HG02870 (cell line): ENCODE measurements at regions not wholly inside any gene's neighbourhood (a gene's known extent, or its start where the extent isn't known, plus 50 kb on each side); places are given as distances from the start of the nearest gene placed in this dataset.

ENCODE experiments used
- ATAC-seq: cut with Tn5 transposase; IDR thresholded peaks from one replicate; pipeline ENCODE4 v1.9.1; 2021; ENCODE audit warnings: mild to moderate bottlenecking, moderate library complexity; ENCODE audit not compliant: unreplicated experiment

DNA sequence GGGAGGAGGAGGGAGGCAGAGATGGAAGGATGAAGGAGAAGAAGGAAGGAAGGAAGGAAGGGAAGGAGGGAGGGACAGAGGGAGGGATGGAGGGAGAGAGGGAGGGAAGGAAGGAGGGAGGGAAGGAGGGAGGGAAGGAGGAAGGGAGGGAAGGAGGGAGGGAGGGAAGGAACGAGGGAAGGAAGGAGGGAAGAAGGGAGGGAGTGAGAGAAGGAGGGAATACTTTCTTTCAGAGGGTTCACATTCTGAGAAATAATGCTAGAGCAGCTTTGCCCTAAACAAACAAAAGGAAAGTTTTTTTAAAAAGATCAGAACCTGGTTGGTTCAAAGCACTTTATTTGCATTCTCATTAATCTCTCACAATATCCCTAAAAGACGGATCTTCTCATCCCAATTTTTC, 96.1 kb upstream of the NXT1 start:
- no peak for ATAC-seq

DNA sequence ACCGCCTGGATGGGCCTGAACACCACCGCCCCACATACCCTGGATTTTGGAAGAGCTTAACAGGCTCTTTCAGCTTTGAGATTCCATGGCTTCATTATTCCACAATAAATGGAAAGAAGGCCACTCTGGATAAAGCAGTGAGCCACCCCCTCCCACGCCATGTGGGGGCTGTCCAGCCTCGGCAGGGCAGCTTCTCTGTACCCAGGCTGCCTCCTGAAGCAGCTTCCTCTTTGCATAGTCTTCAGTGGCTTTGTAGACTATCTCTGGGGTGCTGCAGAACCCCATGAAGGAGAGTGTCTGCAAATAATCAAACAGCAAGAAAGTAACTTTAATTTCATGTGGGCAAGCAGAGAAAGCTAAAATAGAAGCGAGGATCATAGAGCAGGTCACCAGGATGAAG, 96.6 kb upstream of the NXT1 start:
- no peak for ATAC-seq

DNA sequence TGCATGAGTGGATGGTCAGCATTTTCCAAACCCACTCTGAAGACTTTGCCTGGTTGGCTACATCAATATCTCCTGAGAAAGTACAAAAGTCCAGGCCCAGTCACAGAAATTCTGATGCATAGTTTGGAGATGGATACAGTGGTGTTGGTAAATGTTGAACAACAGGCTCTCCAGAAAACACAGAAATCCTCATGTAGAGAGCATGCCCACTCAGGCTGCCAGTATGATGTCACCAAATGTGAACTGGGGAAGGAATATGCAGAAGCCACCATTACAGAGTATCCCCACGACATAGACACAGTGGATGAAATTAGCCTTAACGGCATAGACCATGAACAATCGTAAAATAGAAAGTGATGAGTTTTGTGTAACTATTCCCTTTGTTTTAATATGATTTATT, 97.1 kb upstream of the NXT1 start:
- no peak for ATAC-seq

DNA sequence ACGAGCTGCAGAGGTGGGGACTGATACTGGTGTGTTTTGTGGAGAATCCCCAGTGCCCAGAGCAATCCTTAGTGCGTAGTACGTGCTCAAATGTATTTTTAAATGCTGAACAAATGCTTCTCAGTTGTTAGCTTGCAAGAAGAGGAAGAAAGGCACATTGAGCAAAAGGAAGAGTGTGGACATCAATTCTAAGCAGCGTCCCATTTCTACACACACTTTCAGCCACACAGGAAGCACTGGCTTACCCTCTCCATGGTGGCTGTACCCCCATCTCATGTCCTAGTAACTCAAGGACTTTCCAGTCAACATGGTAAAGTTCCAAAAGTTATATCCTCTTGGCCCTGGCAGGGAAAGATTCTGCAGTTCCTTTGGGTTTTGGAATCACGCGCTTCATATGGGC, 98.8 kb upstream of the NXT1 start:
- ATAC-seq: no peak

DNA sequence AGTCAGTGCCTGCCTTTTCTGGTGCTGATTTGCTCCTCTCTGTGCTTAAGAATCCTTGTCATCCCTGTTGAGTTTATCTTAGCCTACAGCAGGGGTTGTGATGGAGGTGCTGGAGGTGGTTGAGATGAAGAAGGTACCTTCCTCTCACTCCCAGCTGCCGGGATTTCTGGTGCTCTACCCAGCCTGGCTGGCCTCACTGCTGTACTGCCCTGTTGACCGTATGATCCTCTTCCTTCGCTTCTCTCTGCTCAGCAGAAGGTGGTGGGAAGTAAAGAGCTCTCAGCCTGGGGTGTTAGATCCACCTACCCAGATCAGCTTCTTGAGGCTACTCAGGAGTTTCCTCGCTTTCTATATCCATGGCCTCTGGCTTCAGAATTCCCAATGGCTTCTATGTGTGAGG, 101.0 kb upstream of the NXT1 start:
- ATAC-seq: no peak

DNA sequence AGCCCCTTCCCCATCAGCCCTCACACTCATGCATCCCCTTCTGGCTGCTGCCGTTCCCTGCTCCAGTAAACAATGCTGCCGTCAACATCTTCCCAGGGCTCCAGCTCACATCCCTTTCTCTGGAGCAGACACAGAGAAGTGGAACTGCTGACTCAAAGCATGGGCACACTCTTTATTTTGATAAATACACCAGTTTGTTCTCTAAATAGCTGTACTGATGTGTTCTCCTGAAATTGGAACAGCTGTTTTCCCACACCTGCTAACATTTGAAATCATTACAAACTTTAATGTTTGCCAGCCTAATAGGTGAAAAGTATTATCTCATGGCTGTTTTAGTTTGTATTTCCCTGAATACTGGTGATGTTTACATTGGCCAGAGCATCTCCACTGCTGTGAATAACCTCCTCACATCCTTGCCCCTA, 102.1 kb upstream of the NXT1 start:
- ATAC-seq: no peak

DNA sequence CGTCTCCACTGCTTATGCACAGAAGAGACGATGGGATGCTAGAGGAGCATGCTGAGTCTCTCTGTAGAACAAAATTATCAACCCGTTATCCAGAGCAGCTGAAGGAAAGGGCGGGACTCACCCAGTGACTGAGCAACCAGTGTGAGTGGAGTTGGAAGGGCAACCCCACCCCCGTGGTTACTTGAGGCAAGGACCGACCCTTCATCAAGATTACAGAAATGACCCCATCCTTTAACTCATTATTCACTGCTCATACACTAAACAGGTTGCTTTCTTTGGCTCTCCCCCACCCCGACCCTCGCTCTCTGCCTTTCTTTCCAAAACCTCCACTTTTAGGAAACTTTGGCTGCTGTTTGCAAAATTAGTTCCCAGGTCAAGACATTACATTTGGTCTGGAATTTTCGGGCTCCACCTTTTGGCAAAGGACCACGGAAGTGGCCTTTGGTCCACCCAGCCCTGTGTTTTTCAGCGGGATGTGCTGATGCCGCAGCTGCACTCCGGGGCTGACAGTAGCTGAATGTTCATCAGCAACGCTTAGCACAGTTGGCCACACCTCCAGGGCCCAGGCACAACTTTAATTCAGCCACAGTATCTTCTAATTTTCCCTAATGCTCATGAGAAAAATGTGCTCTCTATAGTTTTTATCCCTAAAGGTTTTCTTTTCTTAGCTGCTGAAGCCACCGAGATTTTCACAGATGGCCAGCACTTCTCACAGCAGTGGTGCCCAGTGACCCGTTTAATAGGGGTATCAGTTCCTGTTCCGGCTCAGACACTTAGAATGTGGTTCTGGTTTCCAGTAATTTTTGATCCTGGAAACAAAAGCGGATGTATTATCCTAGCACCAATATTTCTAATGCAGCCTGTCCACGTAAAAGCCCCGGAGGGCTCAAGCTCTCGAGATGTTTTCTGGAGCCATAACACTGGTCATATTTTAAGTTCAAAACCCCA, 103.6 kb upstream of the NXT1 start:
- ATAC-seq: peak; percentile 65

DNA sequence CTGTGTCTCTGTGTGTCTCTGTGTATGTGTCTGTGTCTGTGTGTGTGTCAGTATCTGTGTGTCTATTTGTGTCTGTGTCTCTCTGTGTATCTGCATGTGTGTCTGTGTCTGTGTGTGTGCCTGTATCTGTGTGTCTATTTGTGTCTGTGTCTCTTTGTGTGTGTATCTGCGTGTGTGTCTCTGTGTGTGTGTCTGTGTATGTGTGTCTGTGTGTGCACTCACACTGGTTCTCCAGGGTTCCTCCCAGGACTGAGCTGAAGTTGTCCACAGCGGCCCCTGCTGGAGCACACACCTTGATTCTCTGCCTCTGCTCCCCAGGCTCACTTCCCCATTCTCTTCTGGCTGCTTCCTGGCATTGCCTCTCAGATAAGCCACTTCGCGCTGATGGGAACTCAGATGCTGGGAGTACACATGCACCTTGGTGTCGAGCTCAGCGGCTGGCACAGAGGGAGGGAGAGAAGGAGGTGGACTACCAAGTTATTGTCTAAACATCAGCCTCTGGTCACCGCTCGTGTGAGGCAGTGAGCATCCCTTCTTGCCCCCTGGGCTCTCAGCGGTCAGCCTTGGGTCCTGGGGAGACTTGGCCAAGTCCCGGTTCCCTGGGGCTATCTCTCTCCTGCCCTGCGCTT, 104.9 kb upstream of the NXT1 start:
- peak; percentile 92 for ATAC-seq

DNA sequence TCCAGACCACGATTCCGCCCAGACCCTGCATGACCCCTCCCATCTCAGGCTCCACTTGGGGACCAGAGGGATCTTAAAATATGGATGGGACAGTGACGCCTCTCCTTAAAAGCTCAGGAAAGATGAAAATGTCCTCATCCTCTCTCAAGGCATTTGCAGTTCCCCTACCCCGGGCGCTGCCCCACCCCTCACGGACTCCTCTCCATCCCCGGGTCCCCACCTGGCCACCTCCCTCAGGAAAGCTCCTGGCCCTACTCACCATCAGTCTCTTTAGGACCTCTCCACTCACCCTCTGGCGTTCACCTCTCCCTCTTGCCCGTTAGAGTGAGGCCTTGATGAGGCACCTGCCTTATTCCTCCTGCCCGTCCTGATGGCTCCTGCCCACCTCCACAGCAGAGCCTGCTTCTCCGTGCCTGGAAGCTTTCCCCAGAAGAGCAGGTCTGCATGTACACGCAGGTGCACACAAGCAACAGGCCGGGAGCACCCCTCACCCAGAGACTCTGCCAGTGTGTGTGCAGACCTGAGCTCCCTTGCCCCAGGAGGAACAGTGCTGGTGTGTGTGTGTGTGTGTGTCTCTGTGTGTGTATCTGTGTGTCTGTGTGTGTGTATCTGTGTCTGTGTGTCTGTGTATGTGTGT, 105.6 kb upstream of the NXT1 start:
- no peak for ATAC-seq

DNA sequence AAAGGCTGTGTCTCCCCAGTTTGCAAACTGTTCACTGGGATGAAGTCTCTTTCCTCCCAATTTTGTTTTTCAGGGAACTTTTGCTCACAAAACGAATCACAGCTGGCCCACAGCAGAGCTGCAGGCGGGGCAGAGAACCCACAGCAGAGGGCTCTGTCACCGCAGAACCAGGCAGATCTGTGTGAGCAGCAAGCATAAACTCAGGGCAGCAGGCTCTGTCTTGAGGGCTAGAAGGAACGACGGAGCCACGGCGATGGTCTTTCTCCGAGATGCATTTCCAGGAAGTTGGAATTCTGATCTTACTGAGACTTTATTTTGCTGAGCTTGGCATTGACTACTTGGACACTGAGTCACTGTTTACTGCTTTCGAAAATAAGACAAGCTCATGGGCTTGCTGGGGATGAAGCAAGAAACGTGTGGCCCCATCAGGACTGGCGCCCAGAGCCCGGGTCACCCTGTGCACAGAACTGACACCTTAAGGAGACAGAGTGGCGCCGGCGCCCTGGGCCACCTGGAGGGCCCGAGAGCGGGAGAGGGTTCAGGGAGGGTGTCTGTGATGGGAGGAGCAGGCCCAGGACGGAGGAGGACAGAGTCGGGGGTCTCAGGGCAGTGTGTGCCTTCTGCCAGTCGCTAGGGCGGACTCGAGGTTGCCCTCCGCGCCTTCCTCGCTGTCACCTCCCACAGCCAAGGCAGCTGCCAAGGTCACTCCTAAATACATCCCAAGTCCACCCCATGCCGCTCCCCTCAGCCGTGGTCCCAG, 106.3 kb upstream of the NXT1 start:
- no peak for ATAC-seq

DNA sequence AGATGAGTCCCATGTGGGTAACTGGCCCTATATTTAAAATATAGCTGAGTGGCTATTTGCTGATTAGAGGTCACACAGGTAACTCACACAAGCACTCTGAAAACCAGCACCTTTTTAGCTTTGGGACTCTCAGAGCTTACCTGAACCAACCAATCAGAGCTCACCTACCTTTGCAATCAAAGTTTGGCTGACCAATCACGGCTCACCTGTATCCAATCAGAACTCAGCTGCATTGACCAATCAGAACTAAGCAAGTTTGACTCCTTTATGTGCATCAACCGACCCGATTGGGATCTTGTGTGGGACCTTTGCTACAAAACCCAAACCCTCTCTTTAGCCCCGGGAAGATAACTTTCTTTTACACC, 106.8 kb upstream of the NXT1 start:
- no peak for ATAC-seq

DNA sequence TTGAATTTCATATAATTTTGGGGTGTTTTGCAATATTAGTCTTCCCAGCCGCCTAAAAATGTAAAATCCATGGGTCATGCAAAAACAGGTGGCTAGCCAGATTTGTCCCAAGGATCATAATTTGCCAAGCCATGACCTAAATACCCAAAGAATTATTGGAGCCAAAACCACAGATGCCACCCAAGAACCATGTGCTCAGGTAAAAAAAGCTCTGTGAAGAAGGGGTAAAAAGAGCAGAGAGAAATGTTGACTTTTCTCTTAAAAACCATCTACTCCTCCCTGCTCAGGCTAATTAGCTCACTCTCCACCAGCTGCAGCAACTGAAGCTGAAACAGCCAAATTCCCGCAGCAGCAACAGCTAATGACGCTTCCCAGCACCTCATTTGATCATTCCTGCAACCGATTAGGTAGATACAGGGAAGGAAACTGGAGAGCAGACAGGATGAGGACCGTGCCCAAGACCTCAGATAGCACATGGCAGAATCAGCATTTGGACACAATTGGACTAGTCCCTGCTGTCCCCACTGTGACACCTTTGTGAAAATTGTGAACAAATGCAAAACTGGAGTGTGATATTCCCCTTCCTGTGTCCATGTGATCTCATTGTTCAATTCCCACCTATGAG, 107.9 kb upstream of the NXT1 start:
- no peak for ATAC-seq

DNA sequence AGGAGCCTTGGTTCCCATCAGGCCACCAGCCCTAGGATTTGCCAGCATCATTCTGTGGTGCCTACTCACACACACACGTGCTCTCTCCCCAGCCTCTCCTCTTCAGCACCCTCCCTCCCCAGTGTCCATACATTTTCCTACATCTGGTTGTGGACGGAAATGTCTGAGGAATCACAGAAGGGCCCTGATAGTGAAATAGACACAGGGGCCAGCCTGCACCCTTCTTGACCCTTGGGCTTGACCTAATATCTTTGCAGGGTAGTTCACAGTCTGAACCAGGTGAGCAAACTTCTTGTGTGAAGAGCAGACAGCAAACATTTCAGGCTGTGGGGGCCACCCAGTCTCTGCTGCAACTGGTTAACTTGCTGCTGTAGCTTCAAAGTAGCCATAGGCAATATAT, 108.5 kb upstream of the NXT1 start:
- ATAC-seq: no peak

DNA sequence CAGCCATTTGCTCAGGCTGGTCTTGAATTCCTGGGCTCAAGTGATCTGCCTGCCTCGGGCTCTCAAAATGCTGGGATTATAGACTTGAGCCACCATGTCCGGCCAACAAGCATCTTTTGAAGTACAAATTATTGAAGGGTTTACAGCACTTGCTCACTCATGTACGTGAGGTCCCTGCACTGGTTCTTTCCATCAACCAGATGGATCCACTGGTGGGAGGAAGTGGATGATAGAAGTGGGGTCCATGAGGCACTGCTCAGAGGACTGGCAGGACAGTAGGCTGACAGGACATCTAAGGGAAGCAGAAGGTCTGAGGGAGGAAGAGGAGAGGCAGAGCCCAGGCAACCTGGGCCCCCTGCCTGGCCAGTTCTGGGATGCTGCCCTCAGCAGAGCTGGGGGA, 109.2 kb upstream of the NXT1 start:
- no peak for ATAC-seq

DNA sequence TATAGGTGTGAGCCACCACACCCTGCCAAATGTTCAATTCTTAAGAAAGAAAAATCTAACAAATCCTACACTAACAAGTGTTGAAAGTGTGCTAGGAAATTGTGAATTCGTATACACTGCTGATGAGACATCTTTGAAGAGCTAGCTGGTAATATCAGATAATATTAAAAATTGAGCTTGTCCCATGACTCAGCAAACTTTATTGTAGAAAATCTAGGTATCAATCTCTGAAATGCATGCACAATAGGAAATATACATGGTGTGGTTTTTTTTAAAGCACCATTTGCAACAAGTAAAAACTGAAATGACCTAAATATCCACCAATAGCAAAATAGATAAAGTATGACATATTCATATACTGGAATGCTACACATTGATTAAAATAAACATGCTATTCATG, 110.1 kb upstream of the NXT1 start:
- no peak for ATAC-seq

DNA sequence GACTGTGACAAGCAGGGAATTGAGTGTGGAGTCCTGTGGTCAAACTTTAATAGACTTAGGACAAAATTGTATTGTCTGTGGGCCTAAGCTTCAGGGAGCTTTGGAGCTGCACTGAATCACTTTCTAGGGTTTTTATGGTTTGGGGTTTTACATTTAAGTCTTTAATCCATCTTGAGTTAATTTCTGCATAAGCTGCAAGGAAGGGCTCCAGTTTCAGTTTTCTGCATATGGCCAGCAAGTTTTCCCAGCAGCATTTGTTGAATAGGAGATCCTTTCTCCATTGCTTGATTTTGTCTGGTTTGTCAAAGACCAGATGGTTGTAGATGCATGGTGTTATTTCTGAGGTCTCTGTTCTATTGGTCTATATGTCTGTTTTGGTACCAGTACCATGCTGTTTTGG, 113.4 kb upstream of the NXT1 start:
- ATAC-seq: no peak

DNA sequence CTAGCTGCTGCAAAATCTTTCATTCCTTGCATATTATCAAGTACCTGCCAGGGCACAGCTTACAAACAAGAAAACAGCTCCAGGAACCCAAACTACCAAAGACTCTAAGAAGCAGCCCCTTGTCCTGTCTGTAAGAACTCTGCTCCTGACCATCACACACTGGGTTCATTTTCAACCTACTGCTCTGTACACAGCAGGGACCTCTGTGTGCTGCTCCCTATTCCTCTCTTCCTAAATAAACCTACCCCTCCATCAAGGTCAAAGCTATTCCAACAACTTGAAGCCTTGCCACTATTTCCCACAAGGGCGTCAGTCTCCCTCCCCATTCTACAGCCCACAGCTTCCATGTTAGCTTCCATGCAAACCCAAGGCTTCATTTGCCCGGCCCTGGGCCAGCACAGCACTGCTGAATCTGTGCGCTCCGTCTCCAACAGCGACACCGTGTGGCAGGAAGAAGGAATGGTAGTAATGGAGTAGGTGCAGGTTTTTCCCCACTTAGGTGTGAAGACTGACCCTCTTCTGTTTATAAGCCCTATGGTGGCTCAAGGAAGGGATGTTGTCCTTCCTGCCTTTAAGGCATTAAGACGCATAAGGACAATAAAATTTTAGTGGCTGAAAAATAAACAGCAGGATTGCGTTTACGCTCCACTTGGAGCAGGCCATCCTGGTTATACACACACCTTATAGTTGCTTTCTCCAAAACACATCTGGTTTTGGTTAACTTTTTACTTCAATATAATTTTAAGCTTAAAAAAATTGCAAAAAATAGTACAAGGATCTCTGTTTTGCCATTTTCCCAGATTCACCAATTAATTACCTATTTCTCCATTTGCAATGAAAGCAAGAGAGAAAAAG, 115.2 kb upstream of the NXT1 start:
- no peak for ATAC-seq

DNA sequence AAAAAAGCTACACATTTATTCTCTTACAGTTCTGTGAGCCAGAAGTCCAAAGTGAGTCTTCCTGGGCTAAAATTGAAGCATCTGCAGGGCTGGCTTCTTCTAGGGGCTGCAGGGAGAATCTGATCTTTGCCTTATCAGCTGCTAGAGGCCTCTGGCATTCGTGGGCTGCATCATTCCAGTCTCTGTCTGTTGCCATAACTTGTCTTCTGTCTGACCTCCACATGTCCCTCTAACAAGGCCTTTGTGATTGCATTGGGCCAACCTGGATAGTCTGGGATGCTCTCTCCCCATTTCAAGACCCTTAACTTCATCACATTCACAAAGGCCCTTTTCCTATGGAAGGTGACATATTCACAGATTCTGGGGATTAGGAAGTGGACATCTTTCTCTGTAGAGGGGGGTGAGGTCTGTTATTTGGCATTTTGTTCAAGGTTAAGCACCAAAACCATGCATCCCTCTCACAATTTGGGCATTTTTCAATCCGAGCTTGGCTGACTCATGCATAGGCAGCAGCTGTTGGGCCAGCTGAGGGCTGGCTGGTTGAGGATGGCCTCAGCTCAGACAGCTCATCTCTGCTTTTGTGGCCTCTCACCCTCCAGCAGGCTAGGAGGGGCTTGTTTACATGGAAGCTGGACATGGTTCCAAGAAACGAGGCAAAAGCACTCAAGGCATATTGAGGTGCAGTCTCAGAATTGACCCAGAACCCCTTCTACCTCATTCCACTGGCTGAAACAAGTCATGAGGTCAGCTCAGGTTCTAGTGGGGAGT, 116.1 kb upstream of the NXT1 start:
- ATAC-seq: no peak

DNA sequence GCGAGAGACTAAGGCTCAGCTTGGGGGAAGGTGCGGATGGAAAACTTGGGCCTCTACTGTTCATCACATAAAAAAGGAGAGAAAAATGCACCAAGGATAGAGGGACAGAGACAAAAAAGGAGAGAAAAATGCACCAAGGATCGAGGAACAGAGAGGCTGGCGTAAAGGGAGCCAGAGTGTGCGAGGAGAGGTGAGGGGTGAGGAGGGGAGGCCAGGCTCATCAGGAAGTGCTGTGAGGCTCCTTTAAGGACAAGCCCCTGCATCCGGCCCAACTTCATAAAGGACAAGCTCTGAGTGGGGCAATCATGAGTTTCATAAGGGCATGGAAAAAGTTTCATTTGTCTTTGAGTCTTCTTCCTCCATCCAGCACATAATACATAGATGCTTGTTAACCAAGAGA, 117.2 kb upstream of the NXT1 start:
- no peak for ATAC-seq
